ENCODE measurements at regions not wholly inside any gene's neighbourhood (a gene's known extent, or its start where the extent isn't known, plus 50 kb on each side); places are given as distances from the start of the nearest gene placed in this dataset.

DNA sequence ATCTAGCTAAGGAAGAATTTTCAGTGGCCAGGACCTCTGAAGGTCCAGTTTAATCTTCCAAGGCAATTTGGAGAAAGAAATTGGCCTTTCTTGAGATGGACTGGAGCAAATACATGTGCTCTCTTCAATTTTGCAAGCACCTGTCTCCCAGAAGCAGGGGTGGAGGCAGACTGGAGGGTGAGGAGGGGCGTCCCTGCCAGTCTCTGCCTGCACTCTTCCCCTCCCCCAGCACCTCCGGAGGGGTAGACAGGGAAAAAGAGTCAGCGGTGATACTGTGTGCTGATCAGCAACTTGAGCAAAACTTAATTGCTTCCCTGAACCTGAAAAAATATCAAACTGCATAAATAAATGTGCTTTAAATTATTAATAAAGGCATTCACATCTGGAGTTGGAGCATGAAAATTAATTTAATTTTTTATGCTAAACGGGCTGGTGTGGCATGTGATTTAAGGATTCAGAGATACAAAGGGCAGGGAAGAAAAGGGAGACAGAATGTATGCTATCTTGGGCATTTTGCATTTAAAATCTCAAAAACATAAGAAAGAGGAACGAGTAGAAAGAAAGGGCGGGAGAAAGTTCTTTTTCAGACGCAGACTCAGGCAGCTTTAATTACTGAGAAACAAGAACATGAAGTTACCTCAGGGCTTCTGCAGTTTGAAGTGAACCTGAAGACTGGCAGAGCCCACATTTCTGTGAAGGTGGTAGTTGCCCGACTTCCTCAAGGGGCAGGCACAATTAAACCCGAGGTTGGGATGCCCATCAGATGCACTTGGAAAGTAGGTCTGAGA lies 319.7 kb downstream of the UACA start:
- DNase-seq (ENCODE audit: low read depth) = no peak

DNA sequence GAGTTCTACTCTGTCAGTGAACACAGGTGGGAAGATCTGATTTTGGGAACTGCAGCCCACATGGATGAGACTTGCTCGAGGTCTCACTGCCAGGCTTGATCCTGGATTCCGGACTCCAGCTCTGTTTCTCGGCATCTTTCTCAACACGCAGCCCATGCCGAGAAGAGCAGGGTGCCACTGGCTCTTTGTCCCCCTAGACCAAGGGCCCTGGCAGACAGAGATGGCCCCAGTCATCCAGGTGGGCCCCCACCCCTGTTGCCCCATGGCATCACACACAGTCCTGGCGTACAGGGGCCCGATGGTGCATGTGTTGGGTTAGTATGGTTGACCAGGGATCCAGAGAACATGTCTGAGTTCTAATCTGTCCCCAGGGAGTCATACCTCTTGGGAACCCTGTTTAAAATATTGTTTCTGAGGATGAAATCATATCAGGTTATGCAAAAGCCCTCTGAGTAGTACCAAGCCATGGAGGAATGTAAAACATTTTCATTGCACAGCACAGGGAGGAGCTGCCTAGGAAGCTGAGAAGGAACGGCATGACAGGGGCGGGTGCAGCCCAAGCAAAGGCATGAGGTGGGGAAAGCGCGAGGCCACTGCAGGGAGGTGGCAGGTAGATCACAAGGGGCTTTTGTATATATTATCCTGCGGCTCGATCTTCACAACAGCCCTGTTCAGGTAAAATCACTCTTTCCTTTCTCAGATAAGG lies 320.6 kb downstream of the UACA start:
- no peak for DNase-seq (ENCODE audit: low read depth)

- DNase-seq (ENCODE audit: low read depth) = no peak
Observed at GRCh38 chr15:70442211-70442610, 321.1 kb downstream of the UACA start.

DNA sequence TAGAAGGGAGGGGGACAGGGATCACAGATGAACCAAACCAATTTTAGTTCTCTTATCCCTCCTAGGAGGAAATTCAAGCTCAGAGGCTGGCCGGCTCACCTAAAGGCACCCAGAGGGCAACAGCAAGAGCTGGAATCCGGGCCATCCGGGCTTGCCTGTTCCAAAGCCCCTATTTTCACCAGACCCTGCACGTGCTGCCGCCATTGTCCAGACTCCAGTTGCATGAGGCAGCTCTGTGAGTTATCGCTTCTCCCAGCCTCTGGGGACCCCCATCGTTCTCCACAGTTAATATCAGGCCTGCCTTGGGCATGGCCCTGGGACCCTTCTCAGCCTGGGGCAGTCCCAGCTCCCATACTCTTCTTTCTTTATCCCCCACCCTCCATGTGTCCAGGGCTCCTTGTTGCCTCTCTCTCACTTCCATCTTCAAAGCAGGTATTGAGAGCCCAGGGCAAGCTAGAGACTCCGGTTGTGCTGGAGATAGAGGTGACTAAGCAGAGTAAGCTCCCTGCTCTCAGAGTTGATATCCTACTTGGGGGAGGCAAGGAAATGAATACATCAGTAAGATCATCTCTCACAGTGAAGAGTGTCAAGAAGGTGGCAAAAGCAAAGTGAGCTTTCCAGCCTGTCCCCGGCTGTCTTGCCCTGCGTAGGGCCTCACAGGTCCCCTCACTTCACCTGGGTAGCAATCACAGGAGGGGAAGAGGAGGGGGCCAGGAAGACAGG lies 322.8 kb downstream of the UACA start:
- no peak for DNase-seq (ENCODE audit: low read depth)

DNA sequence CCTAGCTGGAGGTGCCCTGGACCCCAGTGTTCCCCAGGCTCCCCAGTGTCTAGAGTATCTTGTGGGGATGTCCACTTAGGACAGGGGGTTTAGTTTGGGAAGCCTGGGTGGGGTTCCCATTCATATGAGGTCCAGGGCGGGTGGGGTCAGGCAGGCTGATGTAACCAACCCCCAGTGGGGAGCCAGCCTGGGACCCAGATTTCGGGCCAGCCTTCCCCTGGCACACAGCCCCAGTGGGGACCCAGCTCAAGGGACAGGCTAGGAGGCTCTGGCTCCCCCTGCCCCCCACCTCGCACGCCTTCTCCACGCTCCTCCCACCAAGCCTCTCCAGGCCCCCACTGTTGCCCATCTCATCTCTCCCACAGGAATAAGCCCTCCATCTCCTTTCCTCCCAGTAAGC lies 323.5 kb downstream of the UACA start:
- DNase-seq (ENCODE audit: low read depth) = no peak

GRCh38 chr15:70439304-70439877 lies 324.0 kb downstream of the UACA start:
- DNase-seq (ENCODE audit: low read depth) = no peak

DNA sequence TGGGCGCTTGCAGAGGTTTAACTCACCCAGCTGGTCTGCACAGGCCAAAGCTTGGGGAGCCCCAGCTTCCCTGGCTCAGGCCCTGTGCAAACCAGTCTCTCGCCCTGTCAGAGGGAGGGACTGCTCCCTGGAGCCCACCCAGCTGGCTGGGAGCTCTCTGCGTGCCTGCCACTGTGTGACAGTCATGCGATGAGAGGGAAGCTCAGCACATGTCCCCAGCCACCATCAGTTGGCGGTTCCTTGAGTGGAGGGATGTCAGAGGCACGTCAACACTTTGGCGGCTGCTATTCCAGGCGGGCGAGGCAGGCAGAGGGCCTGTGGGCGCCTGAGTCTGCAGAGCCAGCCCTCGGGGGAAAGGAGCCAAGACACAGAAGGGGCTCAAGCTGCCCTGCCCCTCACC lies 324.6 kb downstream of the UACA start:
- DNase-seq (ENCODE audit: low read depth) = no peak

GRCh38 chr15:70437882-70438451 lies 325.4 kb downstream of the UACA start:
- DNase-seq (ENCODE audit: low read depth) = no peak

DNA sequence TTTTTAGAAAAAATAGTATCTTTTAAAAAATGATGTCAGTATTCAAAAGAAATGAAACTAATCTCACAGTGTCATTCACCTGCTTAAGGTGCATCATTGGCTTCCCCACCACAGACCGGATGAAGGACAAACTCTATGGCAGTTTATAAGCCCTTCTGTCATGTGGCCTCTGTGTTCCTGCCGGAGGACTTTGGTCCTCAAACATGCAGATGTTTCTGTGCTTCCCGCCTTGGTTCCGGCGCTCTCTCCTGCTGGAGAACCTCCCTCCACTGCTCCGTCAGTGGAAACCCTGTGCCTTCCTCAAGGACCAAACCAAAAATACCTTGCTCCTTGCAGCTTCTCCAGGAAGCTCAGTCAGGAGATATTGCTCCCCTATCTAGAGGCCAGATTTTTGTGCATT lies 326.3 kb downstream of the UACA start:
- no peak for DNase-seq (ENCODE audit: low read depth)

DNA sequence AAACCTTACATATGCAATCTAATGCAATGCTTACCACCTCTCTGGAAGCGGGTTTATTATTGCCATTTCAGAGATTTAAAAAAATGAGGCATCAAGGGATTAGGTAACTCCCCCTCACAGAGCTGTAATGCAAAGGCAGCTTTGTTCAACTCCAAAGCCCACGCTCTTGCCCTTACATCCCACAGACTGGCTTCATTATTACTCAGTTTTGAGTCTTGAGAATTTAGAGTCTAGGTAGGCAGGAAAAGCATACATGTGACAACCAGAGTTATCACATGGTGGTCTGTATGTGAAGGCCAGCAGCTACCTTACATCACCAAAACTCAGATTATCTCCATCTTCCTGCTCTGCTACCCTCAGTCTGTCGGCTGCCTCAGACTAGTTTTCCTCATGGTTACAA lies 326.9 kb downstream of the UACA start:
- DNase-seq (ENCODE audit: low read depth) = no peak

DNA sequence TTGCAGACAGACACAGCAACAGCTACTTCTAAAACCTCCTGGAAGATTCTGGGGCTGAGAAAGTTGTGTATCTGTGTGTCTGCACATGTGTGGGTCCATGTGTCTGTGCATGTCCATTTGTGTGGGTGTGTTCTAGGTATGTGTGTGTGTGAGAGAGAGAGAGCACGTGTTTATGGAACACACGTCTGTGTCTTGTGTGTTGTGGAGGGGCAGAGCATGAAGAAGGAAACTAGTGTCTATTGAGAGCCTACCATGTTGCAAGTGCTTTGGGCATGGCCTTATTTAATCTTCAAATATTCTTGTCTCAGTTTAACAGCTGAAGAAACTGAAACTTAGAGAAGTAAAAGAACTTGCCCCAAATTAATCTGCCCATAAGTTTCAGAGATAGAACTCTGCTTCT lies 327.5 kb downstream of the UACA start:
- DNase-seq (ENCODE audit: low read depth) = no peak

GRCh38 chr15:70435369-70435768 lies 328.0 kb downstream of the UACA start:
- no peak for DNase-seq (ENCODE audit: low read depth)

DNA sequence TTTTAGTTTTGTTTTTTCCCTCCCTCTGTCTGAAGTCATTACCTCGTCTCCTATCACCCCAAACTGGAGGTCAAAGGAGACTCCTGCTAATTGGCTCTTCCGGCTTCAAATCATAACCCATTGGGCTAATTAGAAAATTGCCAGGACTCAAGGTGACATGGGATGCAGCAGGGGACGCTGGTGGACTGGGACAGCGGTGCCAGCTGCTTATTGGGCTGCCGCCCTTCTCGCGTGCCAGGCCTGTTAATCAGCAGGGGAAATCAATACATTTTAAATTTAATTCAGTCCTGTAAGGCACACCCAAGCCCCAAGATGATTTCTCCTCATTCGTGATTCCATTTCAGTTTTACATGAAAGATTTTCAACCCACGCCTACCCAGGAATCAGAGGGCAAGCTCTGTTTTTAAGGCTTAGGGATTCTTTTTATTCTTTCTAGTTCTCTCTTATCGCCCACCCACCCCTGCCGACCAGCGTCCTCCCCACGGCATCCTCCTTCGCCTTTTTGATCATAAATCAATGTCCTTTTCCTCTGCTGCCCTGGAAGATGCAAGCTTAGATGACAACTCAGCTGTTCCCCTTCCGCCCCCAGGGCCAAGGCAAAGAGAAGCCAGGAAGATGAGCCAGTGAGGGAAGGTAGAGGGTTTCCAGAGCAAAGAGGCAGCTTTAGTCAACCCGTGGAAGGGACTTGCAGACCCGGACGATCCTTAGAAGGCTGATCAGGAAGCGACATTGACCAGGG lies 329.6 kb downstream of the UACA start:
- DNase-seq (ENCODE audit: low read depth) = no peak

DNA sequence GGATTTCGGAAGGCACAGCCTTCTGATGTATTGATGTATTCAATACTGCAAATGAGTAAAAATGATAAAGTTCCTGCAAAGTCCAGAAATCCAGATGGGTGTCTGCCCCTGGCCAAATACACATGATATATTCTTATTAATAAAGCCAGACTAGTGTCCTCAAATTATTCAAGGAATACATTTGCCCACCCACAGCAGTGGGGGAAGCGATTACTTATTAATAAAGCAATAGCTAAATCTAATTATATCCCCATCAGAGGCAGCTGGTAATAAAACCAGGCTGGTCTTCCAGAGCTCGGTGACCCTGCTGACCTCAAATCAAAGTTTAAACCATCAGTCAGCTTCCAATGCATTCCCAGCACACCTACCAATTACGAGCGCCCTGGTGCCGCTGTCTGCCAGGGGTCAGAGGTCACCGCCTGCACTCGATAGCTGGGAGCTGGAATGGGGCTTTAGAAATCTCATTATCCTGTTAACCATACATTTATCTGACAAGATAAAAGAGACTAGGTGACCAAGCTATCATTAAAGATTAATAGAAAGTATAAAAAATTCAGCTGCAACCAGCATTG lies 330.3 kb downstream of the UACA start:
- DNase-seq (ENCODE audit: low read depth) = no peak

DNA sequence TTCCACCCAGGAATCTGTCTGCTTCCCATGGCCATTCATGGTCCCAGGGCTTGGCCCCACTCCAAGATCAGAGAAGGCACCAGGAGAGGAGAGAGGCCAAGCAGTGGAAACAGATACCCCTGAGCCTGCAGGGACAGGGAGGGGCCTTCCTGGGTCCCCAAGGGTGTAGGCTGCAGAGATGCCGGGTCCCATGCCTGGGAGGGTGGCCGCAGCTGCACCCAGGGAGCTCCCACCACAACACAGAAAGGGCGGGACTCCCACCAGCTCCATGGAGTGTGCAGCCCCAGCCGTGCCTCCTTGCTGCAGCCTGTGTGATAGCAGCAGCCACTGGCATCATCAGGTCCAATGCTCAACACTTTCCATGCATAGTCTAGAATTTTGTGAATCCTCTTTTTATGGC lies 331.5 kb downstream of the UACA start:
- DNase-seq (ENCODE audit: low read depth) = no peak

DNA sequence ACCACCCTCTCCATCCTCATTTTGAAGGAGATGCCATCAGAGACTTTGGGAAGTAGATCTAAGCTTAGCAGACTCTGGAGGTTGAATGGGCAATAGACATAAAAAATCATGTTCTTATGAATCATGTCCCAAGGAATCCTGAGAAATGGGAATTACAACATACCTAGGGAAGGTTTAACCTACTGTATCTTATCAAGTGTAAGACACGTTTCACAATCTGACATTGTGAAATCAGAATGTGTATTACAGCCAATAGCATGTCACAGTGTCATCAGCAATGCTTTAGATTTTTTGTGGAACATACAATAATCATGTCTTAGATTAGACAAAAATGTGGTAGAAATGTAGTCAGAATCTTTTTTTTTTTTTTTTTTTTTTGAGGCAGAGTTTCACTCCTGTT lies 332.4 kb upstream of the TLE3 start:
- no peak for DNase-seq (ENCODE audit: low read depth)

DNA sequence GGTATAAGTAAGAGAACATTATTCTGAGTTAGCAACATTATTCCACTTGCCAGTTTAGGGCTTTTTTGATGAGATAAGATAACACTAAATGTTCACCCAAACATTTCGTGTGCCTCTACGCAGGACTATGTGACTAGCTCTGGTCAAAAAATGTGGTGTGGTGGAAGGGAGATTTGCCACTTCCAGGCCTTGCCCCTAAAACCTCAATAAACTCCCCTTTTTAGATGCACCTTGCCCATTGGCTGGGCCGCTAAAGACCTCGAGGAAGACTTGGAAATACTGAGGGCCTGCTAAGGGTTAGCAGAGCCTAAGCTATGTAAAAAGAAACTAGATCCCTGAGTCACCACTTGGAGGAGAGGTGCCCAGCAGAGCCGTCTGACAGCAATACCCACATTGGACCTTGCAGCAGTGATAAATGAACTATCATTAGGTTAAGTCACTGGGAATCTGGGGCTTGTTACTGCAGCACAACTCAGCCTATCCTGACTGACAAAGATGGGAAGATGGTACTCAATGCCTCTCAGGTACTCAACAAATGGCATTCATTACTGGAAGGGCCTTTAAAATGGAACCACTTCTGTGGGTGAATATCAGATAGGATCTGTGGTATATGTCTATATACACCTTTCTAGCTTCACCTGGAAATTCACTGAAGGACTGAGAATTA lies 331.5 kb upstream of the TLE3 start:
- DNase-seq (ENCODE audit: low read depth) = no peak

DNA sequence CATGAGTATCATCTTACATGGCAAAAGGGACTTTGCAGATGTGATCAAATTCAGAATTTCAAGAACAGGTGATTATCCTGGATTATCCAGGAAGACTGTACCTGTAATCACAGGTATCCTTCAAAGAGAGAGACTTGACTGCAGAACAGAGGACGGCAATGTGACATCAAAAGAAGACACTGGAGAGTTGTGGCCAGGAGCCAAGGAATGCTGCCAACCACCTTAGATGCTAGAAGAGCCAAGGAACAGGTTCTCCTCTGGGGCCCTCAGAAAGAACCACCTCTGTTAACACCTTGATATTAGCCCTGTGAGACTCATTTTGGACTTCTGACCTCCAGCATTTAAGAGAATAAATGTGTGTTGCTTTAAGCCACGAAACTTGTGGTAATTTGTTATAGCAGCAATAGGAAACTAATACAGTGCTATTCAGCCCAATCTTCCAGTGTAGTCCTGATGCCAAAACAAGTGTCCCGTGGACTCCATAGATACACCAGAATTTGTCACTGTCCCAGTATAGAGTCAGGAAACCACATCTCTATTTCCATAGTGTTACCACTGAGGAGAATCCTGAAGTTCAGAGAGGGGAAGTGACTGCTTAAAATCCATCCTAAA lies 330.6 kb upstream of the TLE3 start:
- no peak for DNase-seq (ENCODE audit: low read depth)

GRCh38 chr15:70427167-70428120 lies 329.7 kb upstream of the TLE3 start:
- peak; percentile 55 for DNase-seq (ENCODE audit: low read depth)

All from Daoy (cell line).